ENCODE measurements at regions not wholly inside any gene's neighbourhood (a gene's known extent, or its start where the extent isn't known, plus 50 kb on each side); places are given as distances from the start of the nearest gene placed in this dataset.

DNA sequence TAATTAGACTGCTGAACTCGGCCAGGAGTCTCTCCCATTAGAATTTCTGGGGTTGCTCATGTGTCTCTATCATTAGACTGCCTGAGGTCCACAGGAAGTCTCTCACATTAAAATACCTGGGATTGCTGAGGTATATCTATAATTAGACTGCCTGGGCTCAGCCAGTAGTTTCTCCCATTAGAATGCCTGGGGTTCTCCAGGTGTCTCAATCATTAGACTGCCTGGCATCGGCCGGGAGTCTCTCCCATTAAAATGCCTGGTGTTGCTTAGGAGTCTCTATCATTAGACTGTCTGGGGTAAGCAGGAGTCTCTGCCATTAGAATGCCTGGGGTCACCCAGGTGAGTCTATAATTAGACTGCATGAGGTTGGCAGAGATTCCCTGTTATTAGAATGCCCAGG is 2233.4 kb downstream of the TP53TG3F start:
- ChIA-PET POLR2A (no interaction called here), CTCF (no interaction called here)
- no peaks in the 10 kb centered on the region for H3K27me3 ChIP-seq (ENCODE audit: control insufficient read depth, insufficient read depth, low read length)
- H3K36me3 ChIP-seq (ENCODE audit: control insufficient read depth, insufficient read depth, low read length): no peaks in the 10 kb centered on the region
- no peak overlapping the region for H3K4me3 ChIP-seq (ENCODE audit: low read depth, low read length)
- TF ChIP-seq CTCF (IDR thresholded peaks at IDR 0.05; ENCODE audit: insufficient read depth, low read depth, low read length): no peak
- DNase-seq (ENCODE audit: low read depth): no peak

GRCh38 chr16:35706901-35707300 is 2247.5 kb downstream of the TP53TG3F start:
- Histone ChIP-seq H3K27me3 (ENCODE audit: control insufficient read depth, insufficient read depth, low read length) (no peaks in the 10 kb centered on the region), H3K36me3 (ENCODE audit: control insufficient read depth, insufficient read depth, low read length) (no peaks in the 10 kb centered on the region), H3K4me3 (ENCODE audit: low read depth, low read length) (no peak overlapping the region)
- ChIA-PET CTCF (no interaction called here), POLR2A (no interaction called here)
- no peak for DNase-seq (ENCODE audit: low read depth)
- no peak for TF ChIP-seq CTCF (IDR thresholded peaks at IDR 0.05; ENCODE audit: insufficient read depth, low read depth, low read length)

DNA sequence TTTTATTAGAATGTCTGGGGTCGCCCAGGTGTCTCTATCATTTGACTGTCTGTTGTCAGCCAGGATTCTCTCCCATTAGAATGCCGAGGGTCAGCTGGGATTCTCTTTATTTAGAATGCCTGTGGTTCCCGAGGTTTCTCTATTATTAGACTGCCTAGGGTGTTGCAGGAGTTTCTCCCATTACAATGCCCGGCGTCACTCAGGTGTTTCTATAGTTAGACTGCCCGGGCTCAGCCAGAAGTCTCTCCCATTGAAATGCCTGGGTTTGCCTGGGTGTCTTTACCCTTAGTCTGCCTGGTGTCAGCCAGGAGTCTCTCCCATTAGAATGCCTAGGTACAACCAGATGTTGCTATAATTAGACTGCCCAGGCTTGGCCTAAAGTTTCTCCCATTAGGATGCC is 2252.0 kb downstream of the TP53TG3F start:
- POLR2A ChIA-PET: no interaction called here
- CTCF ChIA-PET: no interaction called here
- Histone ChIP-seq H3K36me3 (ENCODE audit: control insufficient read depth, insufficient read depth, low read length) (no peaks in the 10 kb centered on the region), H3K4me3 (ENCODE audit: low read depth, low read length) (no peak overlapping the region), H3K27me3 (ENCODE audit: control insufficient read depth, insufficient read depth, low read length) (no peaks in the 10 kb centered on the region)
- no peak for DNase-seq (ENCODE audit: low read depth)
- no peak for TF ChIP-seq CTCF (IDR thresholded peaks at IDR 0.05; ENCODE audit: insufficient read depth, low read depth, low read length)

DNA sequence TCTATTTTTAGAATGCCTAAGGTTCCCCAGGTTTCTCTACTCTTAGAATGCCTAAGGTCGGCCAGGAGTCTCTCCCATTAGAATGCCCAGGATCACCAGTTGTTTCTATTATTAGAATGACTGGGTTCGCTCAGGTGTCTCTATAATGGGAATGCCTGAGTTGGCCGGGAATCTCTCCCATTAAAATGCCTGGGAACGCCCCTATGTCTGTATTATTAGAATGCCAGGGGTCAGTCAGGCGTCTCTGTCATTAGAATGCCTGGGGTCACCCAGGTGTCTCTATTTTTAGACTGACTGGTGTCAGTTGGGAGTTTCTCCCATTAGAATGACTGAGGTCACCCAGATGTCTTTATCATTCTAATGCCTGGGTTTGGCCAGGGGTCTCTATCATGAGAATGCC is 2252.5 kb downstream of the TP53TG3F start:
- no peak for DNase-seq (ENCODE audit: low read depth)
- ChIA-PET POLR2A (no interaction called here), CTCF (no interaction called here)
- TF ChIP-seq CTCF (IDR thresholded peaks at IDR 0.05; ENCODE audit: insufficient read depth, low read depth, low read length): no peak
- H3K36me3 ChIP-seq (ENCODE audit: control insufficient read depth, insufficient read depth, low read length): no peaks in the 10 kb centered on the region
- H3K4me3 ChIP-seq (ENCODE audit: low read depth, low read length): no peak overlapping the region
- no peaks in the 10 kb centered on the region for H3K27me3 ChIP-seq (ENCODE audit: control insufficient read depth, insufficient read depth, low read length)

DNA sequence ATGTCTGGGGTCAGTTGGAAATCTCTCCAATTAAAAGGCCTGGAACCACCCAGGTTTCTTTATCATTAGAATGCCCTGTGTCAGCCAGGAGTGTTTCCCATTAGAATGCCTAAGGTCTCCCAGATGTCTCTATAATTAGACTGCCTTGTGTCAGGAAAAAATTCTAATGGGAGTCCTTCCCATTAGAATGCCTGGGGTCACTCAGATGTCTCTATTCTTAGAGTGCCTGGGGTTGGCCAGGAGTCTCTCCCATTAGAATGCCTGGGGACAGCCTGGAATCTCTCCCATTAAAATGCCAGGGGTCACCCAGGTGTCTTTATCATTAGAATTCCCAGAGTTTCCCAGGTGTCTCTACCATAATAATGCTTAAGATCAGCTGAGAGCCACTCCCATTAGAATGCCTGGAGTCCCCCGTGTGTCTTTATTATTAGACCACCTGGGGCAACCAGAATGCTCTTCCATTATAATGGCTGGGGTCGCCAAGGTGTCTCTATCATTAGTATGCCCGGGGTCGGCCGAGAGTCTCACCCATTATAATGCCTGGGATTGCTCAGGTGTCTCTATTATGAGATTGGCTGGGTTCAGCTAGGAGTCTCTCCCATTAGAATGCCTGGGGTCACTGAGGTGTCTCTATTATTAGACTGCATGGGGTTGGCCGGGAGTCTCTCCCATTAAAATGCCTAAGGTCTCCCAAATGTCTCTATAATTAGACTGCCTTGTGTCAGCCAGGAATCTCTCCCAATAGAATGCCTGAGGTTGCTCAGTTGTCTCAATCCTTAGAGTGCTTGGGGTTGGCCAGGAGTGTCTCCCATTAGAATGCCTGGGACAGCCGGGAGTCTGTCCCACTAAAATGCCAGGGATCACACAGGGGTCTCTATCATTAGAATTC is 2254.6 kb downstream of the TP53TG3F start:
- TF ChIP-seq CTCF (IDR thresholded peaks at IDR 0.05; ENCODE audit: insufficient read depth, low read depth, low read length): no peak
- ChIA-PET CTCF (no interaction called here), POLR2A (no interaction called here)
- Histone ChIP-seq H3K36me3 (ENCODE audit: control insufficient read depth, insufficient read depth, low read length) (no peaks in the 10 kb centered on the region), H3K27me3 (ENCODE audit: control insufficient read depth, insufficient read depth, low read length) (no peaks in the 10 kb centered on the region), H3K4me3 (ENCODE audit: low read depth, low read length) (no peak overlapping the region)
- no peak for DNase-seq (ENCODE audit: low read depth)
